ENCODE measurements at regions not wholly inside any gene's neighbourhood (a gene's known extent, or its start where the extent isn't known, plus 50 kb on each side); places are given as distances from the start of the nearest gene placed in this dataset.

DNA sequence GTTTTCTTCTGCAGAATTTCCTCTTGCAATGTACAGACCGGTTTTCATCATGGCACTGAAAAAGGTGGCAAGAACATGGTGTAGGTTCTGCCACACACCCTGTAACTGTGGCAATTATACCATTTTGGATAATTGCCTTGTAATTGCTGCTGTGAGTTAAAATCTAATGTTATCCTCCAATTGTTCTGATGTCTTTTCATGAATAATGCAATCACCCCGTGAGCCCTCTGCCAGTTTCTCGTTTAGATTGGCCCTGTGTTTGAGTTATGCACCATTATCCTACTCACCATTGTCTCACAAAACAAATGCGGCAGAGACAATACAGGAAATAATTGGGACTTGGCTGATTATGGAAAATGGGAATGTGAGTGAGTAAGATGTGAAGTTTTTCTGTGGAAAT lies 61.8 kb upstream of the MTNR1B start:
- Histone ChIP-seq H3K4me3 (ENCODE audit: low read depth, low read length) (no peak overlapping the region), H3K9me3 (ENCODE audit: control insufficient read depth, insufficient read depth, low read length) (no peaks in the 10 kb centered on the region), H3K27ac (ENCODE audit: low read depth, low read length) (no peak overlapping the region), H3K27me3 (ENCODE audit: control insufficient read depth, insufficient read depth, low read length) (peaks cover 2% of the 10 kb centered on the region)
- no peak for TF ChIP-seq CTCF (IDR thresholded peaks at IDR 0.05; ENCODE audit: low read depth, low read length)
- DNase-seq (ENCODE audit: low read depth, low spot score) = no peak
- ChIA-PET POLR2A (no interaction called here), CTCF (no interaction called here)

DNA sequence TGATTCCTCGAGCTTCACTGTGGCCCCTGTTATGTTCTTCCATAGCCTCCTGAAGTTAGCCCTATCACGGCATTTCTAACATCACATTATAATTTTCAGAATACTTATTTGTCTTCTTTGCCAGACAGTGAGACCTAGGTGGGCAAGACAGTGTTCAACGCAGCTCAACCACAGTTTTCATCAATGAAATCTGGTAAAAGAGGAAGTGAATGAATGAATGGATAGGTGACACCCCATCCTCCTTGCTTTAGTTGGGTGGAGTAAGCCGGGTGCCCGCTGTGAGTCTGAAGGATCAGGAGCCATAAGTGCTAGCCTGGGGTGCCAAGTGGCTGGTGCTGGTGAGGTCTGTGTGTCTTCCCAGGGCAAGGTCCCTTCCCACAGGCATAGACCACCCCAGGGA lies 60.2 kb upstream of the MTNR1B start:
- H3K27ac ChIP-seq (ENCODE audit: low read depth, low read length) = no peak overlapping the region
- H3K4me3 ChIP-seq (ENCODE audit: low read depth, low read length) = no peak overlapping the region
- no peaks in the 10 kb centered on the region for H3K9me3 ChIP-seq (ENCODE audit: control insufficient read depth, insufficient read depth, low read length)
- no peak for TF ChIP-seq CTCF (IDR thresholded peaks at IDR 0.05; ENCODE audit: low read depth, low read length)
- DNase-seq (ENCODE audit: low read depth, low spot score) = no peak
- H3K27me3 ChIP-seq (ENCODE audit: control insufficient read depth, insufficient read depth, low read length) = peaks cover 2% of the 10 kb centered on the region
- ChIA-PET CTCF (no interaction called here), POLR2A (no interaction called here)

- CTCF ChIA-PET = no interaction called here
- Histone ChIP-seq H3K27ac (ENCODE audit: low read depth, low read length) (no peak overlapping the region), H3K9me3 (ENCODE audit: control insufficient read depth, insufficient read depth, low read length) (peaks cover 2% of the 10 kb centered on the region; the same call in 1 of the 2 replicates), H3K4me3 (ENCODE audit: low read depth, low read length) (no peak overlapping the region), H3K27me3 (ENCODE audit: control insufficient read depth, insufficient read depth, low read length) (peaks cover 2% of the 10 kb centered on the region)
- TF ChIP-seq CTCF (IDR thresholded peaks at IDR 0.05; ENCODE audit: low read depth, low read length) = no peak
- no peak for DNase-seq (ENCODE audit: low read depth, low spot score)
- POLR2A ChIA-PET = no interaction called here
Observed at GRCh38 chr11:92911478-92911877, 58.0 kb upstream of the MTNR1B start.

DNA sequence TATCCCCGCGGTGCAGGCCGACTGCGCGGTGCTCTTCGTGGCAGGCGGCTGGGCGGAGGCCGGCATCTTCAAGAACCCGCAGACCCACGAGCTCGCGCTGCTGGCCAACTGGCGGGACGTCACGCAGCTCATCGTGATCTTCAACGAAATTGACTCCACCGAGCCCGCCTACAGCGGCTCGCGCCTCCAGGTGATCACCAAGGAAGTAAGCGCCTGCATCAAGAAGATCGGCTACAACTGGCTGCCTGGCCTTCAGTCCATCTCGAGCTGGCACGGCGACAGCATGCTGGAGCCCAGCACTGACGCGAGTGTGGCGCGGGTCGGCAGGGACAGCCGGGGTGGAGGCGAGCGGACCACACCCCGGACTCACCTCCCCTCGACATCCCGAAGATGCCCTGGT lies 53.9 kb upstream of the MTNR1B start:
- Histone ChIP-seq H3K27ac (ENCODE audit: low read depth, low read length) (no peak overlapping the region), H3K9me3 (ENCODE audit: control insufficient read depth, insufficient read depth, low read length) (peaks cover 2% of the 10 kb centered on the region; the same call in 1 of the 2 replicates), H3K4me3 (ENCODE audit: low read depth, low read length) (no peak overlapping the region), H3K27me3 (ENCODE audit: control insufficient read depth, insufficient read depth, low read length) (peaks cover 12% of the 10 kb centered on the region)
- ChIA-PET POLR2A (no interaction called here), CTCF (no interaction called here)
- TF ChIP-seq CTCF (IDR thresholded peaks at IDR 0.05; ENCODE audit: low read depth, low read length) = no peak
- no peak for DNase-seq (ENCODE audit: low read depth, low spot score)

DNA sequence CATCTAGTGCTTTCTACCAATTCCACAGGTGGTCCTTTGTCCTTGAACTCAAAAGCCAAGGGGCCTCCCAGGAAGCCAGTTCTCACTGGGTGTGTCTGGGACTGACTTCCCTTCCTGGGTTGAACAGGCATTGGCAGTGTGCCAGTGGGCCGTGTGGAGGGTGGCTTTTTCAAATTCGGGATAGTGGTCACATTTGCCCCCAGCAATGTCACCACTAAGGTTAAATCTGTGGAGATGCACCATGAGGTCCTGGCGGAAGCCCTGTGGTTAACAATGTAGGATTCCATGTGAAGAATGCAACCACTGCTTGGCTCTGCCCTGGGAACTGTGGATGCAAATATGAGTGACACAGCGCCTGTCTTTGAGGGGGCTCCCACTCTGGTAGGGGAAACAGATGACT lies 53.2 kb upstream of the MTNR1B start:
- Histone ChIP-seq H3K4me3 (ENCODE audit: low read depth, low read length) (no peak overlapping the region), H3K27ac (ENCODE audit: low read depth, low read length) (no peak overlapping the region), H3K9me3 (ENCODE audit: control insufficient read depth, insufficient read depth, low read length) (peaks cover 2% of the 10 kb centered on the region; the same call in 1 of the 2 replicates), H3K27me3 (ENCODE audit: control insufficient read depth, insufficient read depth, low read length) (peaks cover 12% of the 10 kb centered on the region)
- CTCF ChIA-PET = interaction anchor here (0.6 kb wide), 1 partner anchor 254 kb away, joined by 3 read pairs; no protein-coding TSS in a partner anchor
- TF ChIP-seq CTCF (IDR thresholded peaks at IDR 0.05; ENCODE audit: low read depth, low read length) = no peak
- POLR2A ChIA-PET = no interaction called here
- DNase-seq (ENCODE audit: low read depth, low spot score) = no peak

Data from AG04450 (cell line).